Natural killer cell (primary cell): ENCODE measurements at regions not wholly inside any gene's neighbourhood (a gene's known extent, or its start where the extent isn't known, plus 50 kb on each side); places are given as distances from the start of the nearest gene placed in this dataset.

Source experiments
- ATAC-seq, 3 donors: fragments of 150-1000 bp in 2 of 3; fragments of 200-7000 bp in 1 of 3; cut with Tn5 transposase; 1 replicate in 1 of 3; 2 replicates in 2 of 3; pipeline ENCODE4 v1.10.0; 2021; ENCODE audit warnings: mild to moderate bottlenecking in 2 of 3, moderate library complexity in 2 of 3
- DNase-seq, 2 donors: peaks; one replicate each; pipeline versions ENCODE4 v3.0.0 to v3.0.0-alpha.2; 2013 to 2021; ENCODE audit warnings: mixed read lengths in 1 of 2
- H3K27ac ChIP-seq: one replicate; pipeline ENCODE4 v1.5.1; 2013; ENCODE audit warnings: mild to moderate bottlenecking, low read length
- H3K27me3 ChIP-seq: one replicate; pipeline ENCODE4 v1.6.1; 2013; ENCODE audit warnings: low read length; ENCODE audit not compliant: control insufficient read depth, insufficient read depth
- H3K36me3 ChIP-seq: one replicate; pipeline ENCODE4 v1.6.1; 2013; ENCODE audit warnings: low read length; ENCODE audit not compliant: control insufficient read depth, insufficient read depth
- H3K4me1 ChIP-seq: one replicate; pipeline ENCODE4 v1.6.1; 2013; ENCODE audit warnings: low read length; ENCODE audit not compliant: control insufficient read depth, insufficient read depth
- H3K4me3 ChIP-seq: one replicate; pipeline ENCODE4 v1.5.1; 2013; ENCODE audit warnings: low read length
- H3K9me3 ChIP-seq: one replicate; pipeline ENCODE4 v1.6.1; 2013; ENCODE audit warnings: low read length; ENCODE audit not compliant: control insufficient read depth, insufficient read depth
- H3K27ac Mint-ChIP-seq, 2 donors: one replicate each; pipeline ENCODE4 v1.8.0; 2022; ENCODE audit warnings: mild to moderate bottlenecking in 2 of 2, mixed read lengths in 2 of 2, moderate library complexity in 1 of 2
- H3K27me3 Mint-ChIP-seq, 2 donors: one replicate each; pipeline ENCODE4 v1.8.0; 2022; ENCODE audit warnings: low read depth in 2 of 2, mixed read lengths in 2 of 2
- H3K36me3 Mint-ChIP-seq: one replicate; pipeline ENCODE4 v1.8.0; 2022; ENCODE audit warnings: mixed read lengths
- H3K4me1 Mint-ChIP-seq, 2 donors: one replicate each; pipeline ENCODE4 v1.8.0; 2022; ENCODE audit warnings: mixed read lengths in 2 of 2
- H3K4me3 Mint-ChIP-seq: one replicate; pipeline ENCODE4 v1.8.0; 2022; ENCODE audit warnings: mild to moderate bottlenecking, moderate library complexity, mixed read lengths
- H3K9me3 Mint-ChIP-seq, 2 donors: one replicate each; pipeline ENCODE4 v1.8.0; 2022; ENCODE audit warnings: mixed read lengths in 2 of 2
- WGBS: methylation state at CpG from one replicate; pipeline ENCODE4 v1.1.7; 2013; ENCODE audit warnings: missing lambda C conversion rate; ENCODE audit not compliant: insufficient coverage; 5-methylcytosine and 5-hydroxymethylcytosine counted together
- intact Hi-C: fragments of 100-400 bp; cut with micrococcal nuclease; formaldehyde crosslinking; loops from one replicate; pipeline ENCODE4 v1.14.2; 2022
- TF ChIP-seq, protein P1 (sequence below): fragments of 200-600 bp; IDR thresholded peaks from one replicate; pipeline ENCODE4 v1.8.0; 2022; ENCODE audit warnings: antibody characterized with exemption

- no peak for DNase-seq
- no peaks in the 10 kb centered on the region for H3K9me3 ChIP-seq
- Mint-ChIP-seq H3K27me3 (peaks cover 0 to 4% of the 10 kb centered on the region in 2 donors), H3K4me3 (no peak overlapping the region), H3K4me1 (no peaks in the 10 kb centered on the region), H3K9me3 (peaks cover 0 to 5% of the 10 kb centered on the region in 2 donors), H3K27ac (no peak overlapping the region), H3K36me3 (no peaks in the 10 kb centered on the region)
- no peaks in the 10 kb centered on the region for H3K36me3 ChIP-seq
- H3K4me3 ChIP-seq = no peak overlapping the region
- H3K27me3 ChIP-seq = no peaks in the 10 kb centered on the region
- no peak for ATAC-seq
- intact Hi-C loops = no loop called here
- WGBS = 95% methylated on average over 3 of the region's 3 CpGs
- H3K27ac ChIP-seq = no peak overlapping the region
- TF ChIP-seq, protein P1, sequence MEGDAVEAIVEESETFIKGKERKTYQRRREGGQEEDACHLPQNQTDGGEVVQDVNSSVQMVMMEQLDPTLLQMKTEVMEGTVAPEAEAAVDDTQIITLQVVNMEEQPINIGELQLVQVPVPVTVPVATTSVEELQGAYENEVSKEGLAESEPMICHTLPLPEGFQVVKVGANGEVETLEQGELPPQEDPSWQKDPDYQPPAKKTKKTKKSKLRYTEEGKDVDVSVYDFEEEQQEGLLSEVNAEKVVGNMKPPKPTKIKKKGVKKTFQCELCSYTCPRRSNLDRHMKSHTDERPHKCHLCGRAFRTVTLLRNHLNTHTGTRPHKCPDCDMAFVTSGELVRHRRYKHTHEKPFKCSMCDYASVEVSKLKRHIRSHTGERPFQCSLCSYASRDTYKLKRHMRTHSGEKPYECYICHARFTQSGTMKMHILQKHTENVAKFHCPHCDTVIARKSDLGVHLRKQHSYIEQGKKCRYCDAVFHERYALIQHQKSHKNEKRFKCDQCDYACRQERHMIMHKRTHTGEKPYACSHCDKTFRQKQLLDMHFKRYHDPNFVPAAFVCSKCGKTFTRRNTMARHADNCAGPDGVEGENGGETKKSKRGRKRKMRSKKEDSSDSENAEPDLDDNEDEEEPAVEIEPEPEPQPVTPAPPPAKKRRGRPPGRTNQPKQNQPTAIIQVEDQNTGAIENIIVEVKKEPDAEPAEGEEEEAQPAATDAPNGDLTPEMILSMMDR = no peak
- no peaks in the 10 kb centered on the region for H3K4me1 ChIP-seq
These were observed 167.1 kb downstream of the C7orf25 start for GRCh38 chr7:42744746-42745145.

GRCh38 chr7:42743077-42743858 lies 168.6 kb downstream of the C7orf25 start:
- Mint-ChIP-seq H3K9me3 (peaks cover 0 to 5% of the 10 kb centered on the region in 2 donors), H3K27me3 (peaks cover 0 to 4% of the 10 kb centered on the region in 2 donors), H3K4me1 (no peaks in the 10 kb centered on the region), H3K4me3 (no peak overlapping the region), H3K27ac (no peak overlapping the region), H3K36me3 (no peaks in the 10 kb centered on the region)
- Histone ChIP-seq H3K4me1 (no peaks in the 10 kb centered on the region), H3K27ac (no peak overlapping the region), H3K4me3 (no peak overlapping the region), H3K27me3 (no peaks in the 10 kb centered on the region), H3K9me3 (no peaks in the 10 kb centered on the region), H3K36me3 (no peaks in the 10 kb centered on the region)
- no peak for ATAC-seq
- no peak for DNase-seq
- TF ChIP-seq, protein P1 = no peak
- intact Hi-C loops = no loop called here
- WGBS = 54% methylated on average over 1 of the region's 2 CpGs

DNA sequence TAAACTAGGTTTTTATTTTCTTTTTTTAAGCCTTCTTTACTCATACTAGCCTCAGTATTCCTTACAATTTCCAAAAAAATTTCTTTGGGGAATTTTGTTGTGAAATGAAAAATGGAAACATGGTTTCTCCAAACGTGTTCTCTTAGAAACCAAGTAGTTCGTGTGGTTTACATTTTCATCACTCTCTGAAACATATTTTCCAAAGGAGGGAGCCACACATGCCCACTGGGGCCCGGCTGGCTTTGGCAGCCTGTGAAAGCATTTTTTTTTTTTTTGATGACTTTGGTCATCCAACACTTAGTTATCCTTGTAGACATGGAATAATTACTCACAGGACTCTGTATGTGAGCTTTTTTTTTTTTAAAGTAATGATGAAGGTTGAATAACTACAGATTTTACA lies 169.6 kb downstream of the C7orf25 start:
- DNase-seq (no peak), ATAC-seq (no peak)
- H3K27ac Mint-ChIP-seq = no peak overlapping the region
- intact Hi-C loops = no loop called here
- peaks cover 0 to 4% of the 10 kb centered on the region in 2 donors for H3K27me3 Mint-ChIP-seq
- Histone ChIP-seq H3K27me3 (no peaks in the 10 kb centered on the region), H3K36me3 (no peaks in the 10 kb centered on the region), H3K4me1 (no peaks in the 10 kb centered on the region), H3K4me3 (no peak overlapping the region), H3K27ac (no peak overlapping the region), H3K9me3 (no peaks in the 10 kb centered on the region)
- TF ChIP-seq, protein P1 = no peak
- no peaks in the 10 kb centered on the region for H3K36me3 Mint-ChIP-seq
- no peaks in the 10 kb centered on the region for H3K4me1 Mint-ChIP-seq
- H3K9me3 Mint-ChIP-seq = peaks cover 0 to 6% of the 10 kb centered on the region in 2 donors
- no peak overlapping the region for H3K4me3 Mint-ChIP-seq
- WGBS = 60% methylated on average over 2 of the region's 3 CpGs

DNA sequence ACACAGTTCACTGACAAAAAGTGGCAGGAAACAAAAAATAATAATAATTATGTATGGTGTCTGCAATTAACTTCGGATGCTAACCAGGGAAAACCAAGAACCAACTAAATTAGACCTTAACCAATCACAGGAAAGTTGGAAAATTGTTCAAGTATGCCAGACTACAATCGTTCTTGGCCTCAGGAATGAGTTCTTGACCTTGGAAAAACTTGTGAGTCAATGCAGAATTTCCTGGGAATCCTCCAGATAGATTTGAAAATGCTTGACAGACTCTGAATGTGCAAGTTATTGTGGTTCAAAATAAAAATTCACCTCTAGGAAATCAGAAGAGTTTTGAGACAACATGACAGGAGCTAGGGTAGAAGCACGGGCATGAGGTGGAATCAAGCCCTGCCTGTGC lies 171.5 kb downstream of the C7orf25 start:
- WGBS = 84% methylated on average over 3 of the region's 3 CpGs
- Mint-ChIP-seq H3K4me1 (no peaks in the 10 kb centered on the region), H3K27ac (no peak overlapping the region), H3K36me3 (no peaks in the 10 kb centered on the region), H3K4me3 (no peak overlapping the region), H3K9me3 (peaks cover 0 to 9% of the 10 kb centered on the region in 2 donors), H3K27me3 (peaks cover 0 to 3% of the 10 kb centered on the region in 2 donors)
- TF ChIP-seq, protein P1 = no peak
- no peaks in the 10 kb centered on the region for H3K27me3 ChIP-seq
- no peak overlapping the region for H3K27ac ChIP-seq
- no peak for DNase-seq
- no peaks in the 10 kb centered on the region for H3K36me3 ChIP-seq
- H3K4me1 ChIP-seq = no peaks in the 10 kb centered on the region
- ATAC-seq = no peak
- no peaks in the 10 kb centered on the region for H3K9me3 ChIP-seq
- intact Hi-C loops = no loop called here
- no peak overlapping the region for H3K4me3 ChIP-seq
